ENCODE measurements at regions not wholly inside any gene's neighbourhood (a gene's known extent, or its start where the extent isn't known, plus 50 kb on each side); places are given as distances from the start of the nearest gene placed in this dataset.

- WGBS (ENCODE audit: insufficient coverage, low coverage, low lambda C conversion rate, missing lambda C conversion rate): 86% methylated on average over 5 of the region's 9 CpGs
These were observed 99.4 kb downstream of the CRYAA start for GRCh38 chr21:43268086-43268803.

GRCh38 chr21:43267391-43268085 lies 98.7 kb downstream of the CRYAA start:
- no peak overlapping the region for H3K27ac ChIP-seq
- TF ChIP-seq POLR2A (IDR thresholded peaks at IDR 0.05): no peak
- TF ChIP-seq CTCF (IDR thresholded peaks at IDR 0.05): no peak
- WGBS (ENCODE audit: insufficient coverage, low coverage, low lambda C conversion rate, missing lambda C conversion rate): 86% methylated on average over 7 of the region's 15 CpGs
- H3K36me3 ChIP-seq: no peaks in the 10 kb centered on the region
- DNase-seq (peak in 1 of 3 donors; percentile 39), ATAC-seq (no peak)
- no peak overlapping the region for H3K4me3 ChIP-seq
- H3K9me3 ChIP-seq: no peaks in the 10 kb centered on the region
- H3K4me1 ChIP-seq: peaks cover 0 to 24% (median 7%) of the 10 kb centered on the region in 4 donors
- intact Hi-C loops (cut with DNase I): no loop called here
- no peaks in the 10 kb centered on the region for H3K27me3 ChIP-seq

More at GRCh38 chr21:43268086-43268803, 99.4 kb downstream of the CRYAA start:
- Histone ChIP-seq H3K27me3 (no peaks in the 10 kb centered on the region), H3K36me3 (no peaks in the 10 kb centered on the region), H3K9me3 (no peaks in the 10 kb centered on the region), H3K27ac (no peak overlapping the region), H3K4me3 (no peak overlapping the region), H3K4me1 (peaks cover 0 to 25% (median 7%) of the 10 kb centered on the region in 4 donors)
- DNase-seq: peak in 1 of 3 donors; percentile 53
- no peak for TF ChIP-seq POLR2A (IDR thresholded peaks at IDR 0.05)
- no peak for TF ChIP-seq CTCF (IDR thresholded peaks at IDR 0.05)
- ATAC-seq: no peak
- intact Hi-C loops (cut with DNase I): no loop called here

GRCh38 chr21:43266534-43266933 lies 97.7 kb downstream of the CRYAA start:
- no peak overlapping the region for H3K27ac ChIP-seq
- peak in 3 of 4 donors; percentile 13 to 60 (median 27) for ATAC-seq
- intact Hi-C loops (cut with DNase I): no loop called here
- H3K9me3 ChIP-seq: no peaks in the 10 kb centered on the region
- no peak overlapping the region for H3K4me3 ChIP-seq
- no peaks in the 10 kb centered on the region for H3K27me3 ChIP-seq
- no peak for DNase-seq
- TF ChIP-seq CTCF (IDR thresholded peaks at IDR 0.05) (no peak), POLR2A (IDR thresholded peaks at IDR 0.05) (no peak)
- WGBS (ENCODE audit: insufficient coverage, low coverage, low lambda C conversion rate, missing lambda C conversion rate): 31% methylated on average over 3 of the region's 3 CpGs
- H3K4me1 ChIP-seq: peaks cover 0 to 24% (median 7%) of the 10 kb centered on the region in 4 donors
- H3K36me3 ChIP-seq: no peaks in the 10 kb centered on the region

- intact Hi-C loops (cut with DNase I): no loop called here
- no peak for TF ChIP-seq CTCF (IDR thresholded peaks at IDR 0.05)
- no peak for TF ChIP-seq POLR2A (IDR thresholded peaks at IDR 0.05)
- ATAC-seq: peak; percentile 39 to 78 (median 55)
- Histone ChIP-seq H3K4me1 (peaks cover 0 to 10% (median 0%) of the 10 kb centered on the region in 4 donors), H3K9me3 (no peaks in the 10 kb centered on the region), H3K27ac (no peak overlapping the region), H3K4me3 (no peak overlapping the region), H3K27me3 (no peaks in the 10 kb centered on the region), H3K36me3 (no peaks in the 10 kb centered on the region)
- peak in 1 of 3 donors; percentile 55 for DNase-seq
- no CpG with 5 or more reads among the region's 1 CpG for WGBS (ENCODE audit: insufficient coverage, low coverage, low lambda C conversion rate, missing lambda C conversion rate)
These were observed 93.6 kb downstream of the CRYAA start for GRCh38 chr21:43262427-43262826.
